ENCODE measurements at regions not wholly inside any gene's neighbourhood (a gene's known extent, or its start where the extent isn't known, plus 50 kb on each side); places are given as distances from the start of the nearest gene placed in this dataset.

- no peak for TF ChIP-seq CTCF (IDR thresholded peaks at IDR 0.05; ENCODE audit: poor library complexity)
- no peak for TF ChIP-seq EZH2 (IDR thresholded peaks at IDR 0.05; ENCODE audit: borderline replicate concordance)
Measured at GRCh38 chr15:93720607-93721006, 510.8 kb upstream of the MCTP2 start.

Data from hepatocyte (in vitro differentiated cells).